ENCODE measurements at regions not wholly inside any gene's neighbourhood (a gene's known extent, or its start where the extent isn't known, plus 50 kb on each side); places are given as distances from the start of the nearest gene placed in this dataset.
"Not testable (repeated sequence)": the region's sequence is repeated elsewhere in the genome, so short reads cannot be mapped to it uniquely, and the experiment has no call there.

DNA sequence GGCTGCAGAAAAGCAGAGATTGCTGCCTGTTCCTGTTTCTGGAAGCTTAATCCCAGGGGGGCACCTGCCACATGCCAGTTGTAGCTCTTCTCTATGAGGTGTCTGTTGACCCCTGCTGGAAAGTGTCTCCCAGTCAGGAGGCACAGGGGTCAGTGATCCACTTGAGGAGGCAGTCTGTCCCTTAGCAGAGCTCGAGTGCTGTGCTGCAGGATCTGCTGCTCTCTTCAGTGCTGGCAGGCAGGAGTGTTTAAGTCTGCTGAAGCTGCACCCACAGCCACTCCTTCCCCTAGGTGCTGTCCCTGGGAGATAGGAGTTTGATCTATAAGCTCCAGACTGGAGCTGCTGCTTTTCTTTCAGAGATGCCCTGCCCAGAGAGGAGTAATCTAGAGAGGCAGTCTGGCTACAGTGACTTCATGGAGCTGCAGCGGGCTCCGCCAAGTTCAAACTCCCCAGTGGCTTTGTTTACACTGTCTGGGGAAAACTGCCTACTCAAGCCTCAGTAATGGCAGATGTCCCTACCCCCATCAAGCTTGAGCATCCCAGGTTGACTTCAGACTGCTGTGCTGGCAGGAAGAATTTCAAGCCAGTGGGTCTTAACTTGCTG is 57.6 kb upstream of the CROT start:
- no peak for DNase-seq

DNA sequence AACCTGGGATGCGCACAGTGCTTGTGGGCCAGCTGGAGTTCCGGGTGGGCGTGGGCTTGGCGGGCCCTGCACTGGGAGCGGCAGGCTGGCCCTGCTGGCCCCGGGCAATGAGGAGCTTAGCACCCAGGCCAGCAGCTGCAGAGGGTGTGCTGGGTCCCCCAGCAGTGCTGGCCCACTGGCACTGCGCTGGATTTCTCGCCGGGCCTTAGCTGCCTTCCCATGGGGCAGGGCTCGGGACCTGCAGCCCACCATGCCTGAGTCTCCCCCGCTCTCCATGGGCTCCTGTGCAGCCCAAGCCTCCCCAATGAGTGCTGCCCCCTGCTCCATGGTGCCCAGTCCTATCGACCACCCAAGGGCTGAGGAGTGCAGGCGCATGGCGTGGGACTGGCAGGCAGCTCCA is 56.7 kb upstream of the CROT start:
- DNase-seq = not testable (repeated sequence)

DNA sequence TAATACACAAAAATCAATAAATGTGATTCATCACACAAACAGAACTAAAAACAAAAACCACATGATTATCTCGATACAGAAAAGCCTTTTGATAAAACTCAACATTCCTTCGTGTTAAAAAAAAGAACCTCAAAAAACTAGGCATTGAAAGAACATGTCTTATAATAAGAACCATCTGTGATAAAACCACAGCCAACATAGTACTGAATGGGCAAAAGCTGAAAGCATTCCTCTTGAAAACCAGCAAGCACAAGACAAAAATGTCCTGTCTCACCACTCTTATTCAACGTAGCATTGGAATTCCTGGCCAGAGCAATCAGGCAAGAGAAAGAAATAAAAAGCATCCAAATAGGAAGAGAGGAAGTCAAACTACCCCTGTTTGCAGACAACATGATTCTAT is 49.9 kb upstream of the CROT start:
- DNase-seq = peak; percentile 33
